Limb (tissue), 2 donors: ENCODE measurements at regions not wholly inside any gene's neighbourhood (a gene's known extent, or its start where the extent isn't known, plus 50 kb on each side); places are given as distances from the start of the nearest gene placed in this dataset.
A peak's percentile ranks its signal among the peaks of the same experiment; 100 is the strongest.
"Not testable (repeated sequence)": the region's sequence is repeated elsewhere in the genome, so short reads cannot be mapped to it uniquely, and the experiment has no call there.

Source experiments
- DNase-seq, 2 donors: peaks; one replicate each; pipeline ENCODE4 v3.0.0-alpha.2; 2016; ENCODE audit errors: extremely low spot score in 2 of 2

DNA sequence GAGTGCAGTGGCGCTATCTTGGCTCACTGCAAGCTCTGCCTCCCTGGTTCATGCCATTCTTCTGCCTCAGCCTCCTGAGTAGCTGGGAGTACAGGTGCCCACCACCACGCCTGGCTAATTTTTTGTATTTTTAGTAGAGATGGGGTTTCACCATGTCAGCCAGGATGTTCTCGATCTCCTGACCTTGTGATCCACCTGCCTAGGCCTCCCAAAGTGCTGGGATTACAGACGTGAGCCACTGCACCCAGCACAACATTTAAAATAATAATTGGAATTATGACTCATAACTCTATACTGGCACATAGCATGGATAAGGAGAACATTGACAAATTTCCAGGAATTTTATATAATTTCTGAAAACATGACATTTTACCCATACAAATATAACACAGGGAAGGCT, 54.2 kb downstream of the DBET start:
- not testable (repeated sequence) for DNase-seq

DNA sequence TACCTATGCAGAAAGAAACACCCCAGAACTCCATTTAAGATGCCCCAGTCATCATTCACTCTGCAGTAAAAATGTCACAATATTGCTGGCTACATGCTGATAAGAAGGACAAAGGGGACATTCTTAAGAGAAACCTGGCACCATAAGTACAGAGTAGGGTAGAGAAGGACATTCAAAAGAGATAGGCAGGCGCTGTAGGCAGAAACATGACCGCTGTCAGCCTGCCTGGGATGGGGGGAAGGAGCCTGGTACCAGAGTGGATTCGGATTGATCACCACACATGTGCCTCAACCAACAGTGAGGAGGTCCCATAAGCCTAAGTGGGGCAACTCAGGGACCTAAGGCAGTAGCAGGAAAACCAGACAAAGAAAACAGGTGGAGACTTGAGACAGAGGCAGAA, 54.1 kb upstream of the DUX4 start:
- peak in 1 of 2 donors; percentile 0 for DNase-seq

DNA sequence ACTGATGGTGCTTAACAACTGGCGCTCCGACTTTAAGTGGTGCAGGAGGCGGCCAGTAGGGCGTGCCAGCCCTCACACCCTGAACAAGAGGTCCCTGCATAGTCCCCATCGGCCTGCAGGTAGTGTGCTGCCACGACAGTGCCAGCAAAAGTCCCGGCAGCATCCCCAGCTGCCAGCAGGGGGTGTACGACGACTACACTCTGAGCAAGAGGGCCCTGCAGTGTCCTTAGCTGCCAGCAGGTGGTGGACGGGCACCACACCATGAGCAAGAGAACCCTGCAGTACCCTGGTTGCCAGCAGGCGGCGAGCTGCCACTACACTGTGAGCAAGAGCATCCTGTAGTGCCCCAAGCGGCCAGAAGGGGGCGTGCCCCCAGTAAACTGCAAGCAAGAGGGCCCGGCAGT, 53.5 kb upstream of the DUX4 start:
- DNase-seq: not testable (repeated sequence)

DNA sequence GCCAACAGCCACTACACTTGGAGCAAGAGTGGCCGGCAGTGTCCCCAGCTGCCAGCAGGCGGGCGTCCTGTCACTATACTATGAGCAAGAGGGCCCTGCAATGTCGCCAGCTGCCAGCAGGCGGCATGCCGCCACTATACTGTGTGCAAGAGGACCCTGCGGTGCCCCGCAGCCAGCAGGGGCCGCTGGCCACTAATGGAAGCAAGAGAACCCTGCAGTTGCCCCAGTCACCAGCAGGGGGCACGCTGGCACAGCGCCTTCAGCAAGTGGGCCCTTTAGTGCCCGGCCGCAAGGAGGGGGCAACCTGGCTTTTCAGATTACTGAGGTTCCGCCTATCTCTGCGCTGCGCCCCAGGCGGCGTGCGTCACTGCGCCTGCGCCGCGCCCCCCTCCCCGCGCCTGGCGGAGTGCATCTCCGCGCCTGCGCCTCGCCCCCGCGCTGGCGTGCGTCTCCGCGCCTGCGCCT, 53.0 kb upstream of the DUX4 start:
- peak; percentile 0 to 20 for DNase-seq

DNA sequence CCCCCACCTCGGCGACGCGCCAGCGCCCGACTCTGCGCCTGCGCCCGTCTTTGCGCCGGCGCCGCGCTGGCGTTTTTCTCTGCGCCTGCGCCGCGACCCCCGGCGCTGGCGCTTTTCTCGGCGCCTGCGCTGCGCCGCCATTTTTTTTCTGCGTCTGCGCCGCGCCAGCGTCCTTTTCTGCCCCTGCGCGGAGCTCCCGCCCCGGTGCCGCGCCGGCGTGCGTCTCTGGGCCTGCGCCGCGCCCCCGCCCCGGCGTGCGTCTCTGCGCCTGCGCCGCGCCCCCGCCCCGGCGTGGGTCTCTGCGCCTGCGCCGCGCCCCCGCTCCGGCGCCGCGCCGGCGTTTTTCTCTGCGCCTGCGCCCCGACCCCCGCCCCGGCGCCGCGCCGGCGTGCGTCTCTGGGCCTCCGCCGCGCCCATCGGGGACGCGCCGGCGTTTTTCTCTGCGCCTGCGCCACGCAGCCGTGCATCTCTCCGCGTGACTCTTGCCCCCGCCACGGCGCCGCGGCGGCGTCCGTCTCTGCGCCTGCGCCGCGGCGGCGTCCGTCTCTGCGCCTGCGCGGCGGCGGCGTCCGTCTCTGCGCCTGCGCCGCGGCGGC, 52.4 kb upstream of the DUX4 start:
- peak in 1 of 2 donors; percentile 6 for DNase-seq

DNA sequence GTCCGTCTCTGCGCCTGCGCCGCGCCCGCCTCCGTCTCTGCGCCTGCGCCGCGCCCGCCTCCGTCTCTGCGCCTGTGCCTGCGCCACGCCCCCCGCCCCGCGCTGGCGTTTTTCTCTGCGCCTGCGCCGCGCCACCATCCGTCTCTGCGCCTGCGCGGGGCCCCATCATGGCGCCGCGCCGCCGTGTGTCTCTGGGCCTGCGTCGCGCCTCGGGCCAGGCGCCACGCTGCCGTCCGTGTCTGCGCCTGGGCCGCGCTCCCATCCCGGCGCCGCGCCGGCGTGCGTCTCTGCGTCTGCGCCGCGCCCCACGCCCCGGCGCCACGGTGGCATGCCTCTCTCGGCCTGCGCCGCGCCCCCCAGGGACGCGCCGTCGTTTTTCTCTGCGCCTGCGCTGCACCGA, 51.8 kb upstream of the DUX4 start:
- peak in 1 of 2 donors; percentile 25 for DNase-seq

DNA sequence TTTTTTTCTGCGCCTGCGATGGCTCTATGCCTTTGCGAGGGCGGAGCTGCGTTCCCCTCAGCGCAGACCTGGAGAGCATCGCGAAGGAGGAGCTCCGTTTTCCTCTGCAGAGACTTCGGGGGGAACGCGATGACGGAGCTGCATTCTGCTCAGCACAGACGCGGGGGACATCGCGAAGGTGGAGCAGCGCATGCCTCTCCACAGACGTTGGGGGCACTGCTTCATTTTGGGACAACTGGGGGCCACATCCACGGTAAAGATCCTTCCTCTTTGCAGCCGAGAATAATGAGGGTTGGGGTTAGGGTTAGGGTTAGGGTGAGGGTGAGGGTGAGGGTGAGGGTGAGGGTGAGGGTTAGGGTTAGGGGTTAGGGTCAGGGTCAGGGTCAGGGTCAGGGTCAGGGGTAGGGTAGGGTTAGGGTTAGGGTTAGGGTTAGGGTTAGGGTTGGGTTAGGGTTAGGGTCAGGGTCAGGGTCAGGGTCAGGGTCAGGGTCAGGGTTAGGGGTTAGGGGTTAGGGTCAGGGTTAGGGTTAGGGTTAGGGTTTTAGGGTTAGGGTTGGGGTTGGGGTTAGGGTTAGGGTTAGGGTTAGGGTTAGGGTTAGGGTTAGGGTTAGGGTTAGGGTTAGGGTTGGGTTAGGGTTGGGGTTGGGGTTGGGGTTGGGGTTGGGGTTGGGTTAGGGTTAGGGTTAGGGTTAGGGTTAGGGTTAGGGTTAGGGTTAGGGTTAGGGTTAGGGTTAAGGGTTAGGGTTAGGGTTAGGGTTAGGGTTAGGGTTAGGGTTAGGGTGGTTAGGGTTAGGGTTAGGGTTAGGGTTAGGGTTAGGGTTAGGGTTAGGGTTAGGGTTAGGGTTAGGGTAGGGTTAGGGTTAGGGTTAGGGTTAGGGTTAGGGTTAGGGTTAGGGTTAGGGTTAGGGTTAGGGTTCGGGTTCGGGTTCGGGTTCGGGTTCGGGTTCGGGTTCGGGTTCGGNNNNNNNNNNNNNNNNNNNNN, 51.1 kb upstream of the DUX4 start:
- peak; percentile 0 to 53 for DNase-seq
